Neural progenitor cell (in vitro differentiated cells): ENCODE measurements at regions not wholly inside any gene's neighbourhood (a gene's known extent, or its start where the extent isn't known, plus 50 kb on each side); places are given as distances from the start of the nearest gene placed in this dataset.
"Not testable (repeated sequence)": the region's sequence is repeated elsewhere in the genome, so short reads cannot be mapped to it uniquely, and the experiment has no call there.

Experiments used
- CTCF ChIP-seq: fragments of 200-600 bp; sonication (generic); IDR thresholded peaks from 2 replicates; pipeline ENCODE4 v1.5.1; 2017; ENCODE audit warnings: antibody characterized with exemption, mild to moderate bottlenecking
- EZH2 ChIP-seq: fragments of 200-600 bp; sonication (generic); IDR thresholded peaks from 2 replicates; pipeline ENCODE4 v1.6.1; 2017; ENCODE audit warnings: antibody characterized with exemption, mild to moderate bottlenecking, moderate library complexity

- not testable (repeated sequence) for TF ChIP-seq CTCF, EZH2
These were observed 176.2 kb downstream of the USP22 start for GRCh38 chr17:20866444-20867209.
